Stomach (tissue), 4 donors: ENCODE measurements at regions not wholly inside any gene's neighbourhood (a gene's known extent, or its start where the extent isn't known, plus 50 kb on each side); places are given as distances from the start of the nearest gene placed in this dataset.

Experiments
- CTCF ChIP-seq, 7 experiments: fragments of 450-650 bp in 4 of 7; fragments of 200-600 bp in 3 of 7; sonication (generic) in 3 of 7; IDR thresholded peaks; one replicate each; pipeline ENCODE4 v1.5.1; 2016 to 2019; ENCODE audit warnings: antibody characterized with exemption in 7 of 7, control low read depth in 2 of 7, mild to moderate bottlenecking in 1 of 7
- EP300 ChIP-seq: sonication (generic); formaldehyde crosslinking; IDR thresholded peaks from one replicate; pipeline ENCODE4 v1.6.1; 2017; ENCODE audit warnings: antibody characterized with exemption
- POLR2A ChIP-seq, 4 donors: fragments of 450-650 bp; IDR thresholded peaks; one replicate each; pipeline ENCODE4 v1.6.1; 2016; ENCODE audit warnings: antibody characterized with exemption in 4 of 4, control low read depth in 2 of 4, mild to moderate bottlenecking in 1 of 4, moderate library complexity in 1 of 4
- POLR2AphosphoS5 ChIP-seq, 3 donors: sonication (generic); formaldehyde crosslinking; IDR thresholded peaks; one replicate each; pipeline ENCODE4 v1.6.1; 2016; ENCODE audit warnings: antibody characterized with exemption in 3 of 3

GRCh38 chr4:57168982-57169381 lies 58.8 kb upstream of the IGFBP7 start:
- TF ChIP-seq CTCF (IDR thresholded peaks at IDR 0.05) (no peak), EP300 (no peak), POLR2A (IDR thresholded peaks at IDR 0.05) (no peak), POLR2AphosphoS5 (IDR thresholded peaks at IDR 0.05) (no peak)
